Heart right ventricle (tissue), 16 donors: ENCODE measurements at regions not wholly inside any gene's neighbourhood (a gene's known extent, or its start where the extent isn't known, plus 50 kb on each side); places are given as distances from the start of the nearest gene placed in this dataset.

Experiments
- ATAC-seq, 8 donors: fragments of 200-7000 bp; cut with Tn5 transposase; one replicate each; pipeline ENCODE4 v1.9.1; 2020; ENCODE audit warnings: mild to moderate bottlenecking in 8 of 8, moderate library complexity in 8 of 8, moderate number of reproducible peaks in 1 of 8
- DNase-seq, 2 donors: peaks; one replicate each; pipeline ENCODE4 v3.0.0-alpha.2; 2020
- H3K27ac ChIP-seq, 10 donors: fragments of 200-600 bp; sonication (generic) in 2 of 10; one replicate each; pipeline versions ENCODE4 v1.5.0 to v1.8.0; 2020 to 2022; ENCODE audit warnings: mild to moderate bottlenecking in 3 of 10
- H3K27me3 ChIP-seq, 7 donors: fragments of 200-600 bp; one replicate each; pipeline ENCODE4 v1.8.0; 2021 to 2022; ENCODE audit warnings: mild to moderate bottlenecking in 2 of 7
- H3K36me3 ChIP-seq, 9 donors: fragments of 200-600 bp; sonication (generic) in 1 of 9; one replicate each; pipeline versions ENCODE4 v1.5.0 to v1.8.0; 2020 to 2022; ENCODE audit warnings: mild to moderate bottlenecking in 2 of 9
- H3K4me1 ChIP-seq, 9 donors: fragments of 200-600 bp; sonication (generic) in 1 of 9; one replicate each; pipeline versions ENCODE4 v1.5.0 to v1.8.0; 2020 to 2022; ENCODE audit warnings: mild to moderate bottlenecking in 4 of 9
- H3K4me3 ChIP-seq, 10 donors: fragments of 200-600 bp; sonication (generic) in 2 of 10; one replicate each; pipeline versions ENCODE4 v1.5.0 to v1.8.0; 2020 to 2022; ENCODE audit warnings: mild to moderate bottlenecking in 7 of 10, moderate library complexity in 2 of 10
- H3K9me3 ChIP-seq, 11 donors: fragments of 200-600 bp in 10 of 11; sonication (generic) in 2 of 11; one replicate each; pipeline versions ENCODE4 v1.5.0 to v1.8.0; 2013 to 2022; ENCODE audit warnings: mild to moderate bottlenecking in 2 of 11, control low read depth in 1 of 11, moderate library complexity in 1 of 11
- CTCF ChIP-seq, 9 donors: fragments of 200-600 bp; sonication (generic) in 2 of 9; IDR thresholded peaks; one replicate each; pipeline versions ENCODE4 v1.5.0 to v1.8.0; 2021 to 2022; ENCODE audit warnings: antibody characterized with exemption in 9 of 9, mild to moderate bottlenecking in 5 of 9, moderate library complexity in 1 of 9
- WGBS, 2 donors: extraction: QIAGEN DNeasy Blood & Tissue Kit; methylation state at CpG; one replicate each; pipeline ENCODE4 v1.1.7; 2013; ENCODE audit warnings: inconsistent platforms in 1 of 2; 5-methylcytosine and 5-hydroxymethylcytosine counted together
- intact Hi-C, 10 donors: fragments of 100-400 bp; cut with DNase I; formaldehyde crosslinking; loops; one replicate each; pipeline versions ENCODE4 v1.11.1 to v1.14.2; 2022
- donor health status: Arrhythmogenic right ventricular cardiomyopathy.
- donor health status: ischemic (EF 13 %, LVEDD 7.1; RV severe dilation, severe dysfunction).
- donor health status: healthy with polysubstance abuse.
- donor health status: DM: no; HTN: yes; CAD: no.
- donor health status: DM: no; HTN: no; CAD: no.
- donor health status: ischemic (EF 25% LVEDD 6.9; RV normal size, moderate dysfunction).
- donor health status: ischemic (EF 25% LVEDD 5.7; RV mildly dilated, moderate dysfunction).
- donor health status: healthy.
- donor health status: DM: yes; HTN: yes; CAD: no.
- donor health status: Ischemic cardiomyopathy.
- donor health status: ischemic (EF 35%, LVEDD 5.7; RV mildly dilated, moderate dysfunction).
- donor health status: nonischemic (EF 11% LVEDD 7.7; RV severe dilation, severe dysfunction).
- donor health status: DM: yes; HTN: yes; CAD: no.
- donor health status: PGD.
- donor health status: ischemic (EF 29% LVEDD 5.4; RV normal size, mild dysfunction).
- donor health status: nonischemic (EF 23%, LVEDD 6.1; RV moderate dilation, normal function).

- no peaks in the 10 kb centered on the region for H3K4me1 ChIP-seq
- peaks cover 0 to 21% (median 6%) of the 10 kb centered on the region in 7 donors for H3K27me3 ChIP-seq
- no peak overlapping the region for H3K27ac ChIP-seq
- H3K36me3 ChIP-seq = no peaks in the 10 kb centered on the region
- DNase-seq (no peak), ATAC-seq (no peak)
- H3K9me3 ChIP-seq = no peaks in the 10 kb centered on the region
- WGBS, 2 donors = 79% methylated on average over 3 of the region's 3 CpGs
- intact Hi-C loops = no loop called here
- TF ChIP-seq CTCF (IDR thresholded peaks at IDR 0.05) = no peak
- H3K4me3 ChIP-seq = no peak overlapping the region
Observed at GRCh38 chr19:32173836-32174235, 171.6 kb upstream of the ZNF507 start.

- Histone ChIP-seq H3K4me1 (no peaks in the 10 kb centered on the region), H3K9me3 (no peaks in the 10 kb centered on the region), H3K27me3 (peaks cover 0 to 17% (median 0%) of the 10 kb centered on the region in 7 donors), H3K36me3 (no peaks in the 10 kb centered on the region), H3K27ac (no peak overlapping the region), H3K4me3 (no peak overlapping the region)
- DNase-seq = no peak
- intact Hi-C loops = no loop called here
- peak in 2 of 8 donors; percentile 25 to 58 for ATAC-seq
- no peak for TF ChIP-seq CTCF (IDR thresholded peaks at IDR 0.05)
- 80 to 82% methylated on average over 10 of the region's 10 CpGs for WGBS, 2 donors
Observed at GRCh38 chr19:32174386-32175113, 170.9 kb upstream of the ZNF507 start.

- intact Hi-C loops = no loop called here
- DNase-seq (no peak), ATAC-seq (no peak)
- no peak overlapping the region for H3K4me3 ChIP-seq
- WGBS, 2 donors = 73 to 74% methylated on average over 5 of the region's 5 CpGs
- H3K36me3 ChIP-seq = no peaks in the 10 kb centered on the region
- TF ChIP-seq CTCF (IDR thresholded peaks at IDR 0.05) = no peak
- H3K9me3 ChIP-seq = no peaks in the 10 kb centered on the region
- H3K27me3 ChIP-seq = peaks cover 0 to 7% (median 0%) of the 10 kb centered on the region in 7 donors
- no peaks in the 10 kb centered on the region for H3K4me1 ChIP-seq
- H3K27ac ChIP-seq = no peak overlapping the region
Observed at GRCh38 chr19:32176591-32176990, 168.8 kb upstream of the ZNF507 start.

- H3K9me3 ChIP-seq = no peaks in the 10 kb centered on the region
- no peaks in the 10 kb centered on the region for H3K36me3 ChIP-seq
- no peak for ATAC-seq
- intact Hi-C loops = no loop called here
- no peaks in the 10 kb centered on the region for H3K4me1 ChIP-seq
- no peak overlapping the region for H3K4me3 ChIP-seq
- DNase-seq = no peak
- TF ChIP-seq CTCF (IDR thresholded peaks at IDR 0.05) = no peak
- peaks cover 0 to 7% (median 0%) of the 10 kb centered on the region in 7 donors for H3K27me3 ChIP-seq
- H3K27ac ChIP-seq = no peak overlapping the region
Observed at GRCh38 chr19:32177686-32178085, 167.7 kb upstream of the ZNF507 start.
